DMS53 treated with DMSO at 0.1 percent for 48 hours (cell line): ENCODE measurements at regions not wholly inside any gene's neighbourhood (a gene's known extent, or its start where the extent isn't known, plus 50 kb on each side); places are given as distances from the start of the nearest gene placed in this dataset.
"Not testable (repeated sequence)": the region's sequence is repeated elsewhere in the genome, so short reads cannot be mapped to it uniquely, and the experiment has no call there.

Experiments
- DNase-seq: peaks from one replicate; lab custom pipeline; 2025; ENCODE audit not compliant: unreplicated experiment; lab: John Stamatoyannopoulos, UW

GRCh38 chr3:17845026-17845812 is 102.8 kb upstream of the TBC1D5 start:
- DNase-seq = no peak

GRCh38 chr3:17844236-17844635 is 101.8 kb upstream of the TBC1D5 start:
- DNase-seq = no peak

- DNase-seq = no peak
These were observed 98.9 kb upstream of the TBC1D5 start for GRCh38 chr3:17841190-17841828.

GRCh38 chr3:17840651-17841050 is 98.2 kb upstream of the TBC1D5 start:
- no peak for DNase-seq

GRCh38 chr3:17840126-17840525 is 97.7 kb upstream of the TBC1D5 start:
- no peak for DNase-seq

GRCh38 chr3:17836919-17837318 is 94.5 kb upstream of the TBC1D5 start:
- DNase-seq = no peak

- DNase-seq = no peak
These were observed 93.7 kb upstream of the TBC1D5 start for GRCh38 chr3:17836092-17836491.

- no peak for DNase-seq
These were observed 91.5 kb upstream of the TBC1D5 start for GRCh38 chr3:17833786-17834559.

- DNase-seq = no peak
These were observed 89.6 kb upstream of the TBC1D5 start for GRCh38 chr3:17832016-17832415.

- no peak for DNase-seq
These were observed 88.9 kb upstream of the TBC1D5 start for GRCh38 chr3:17831366-17831765.

- DNase-seq = no peak
These were observed 88.4 kb upstream of the TBC1D5 start for GRCh38 chr3:17830788-17831187.

- DNase-seq = no peak
These were observed 86.0 kb upstream of the TBC1D5 start for GRCh38 chr3:17828388-17828787.

- DNase-seq = no peak
These were observed 82.9 kb upstream of the TBC1D5 start for GRCh38 chr3:17825298-17825697.

GRCh38 chr3:17823816-17824215 is 81.4 kb upstream of the TBC1D5 start:
- DNase-seq = no peak

- DNase-seq = no peak
These were observed 80.6 kb upstream of the TBC1D5 start for GRCh38 chr3:17823036-17823435.

- no peak for DNase-seq
These were observed 78.3 kb upstream of the TBC1D5 start for GRCh38 chr3:17820704-17821103.

GRCh38 chr3:17820275-17820674 is 77.8 kb upstream of the TBC1D5 start:
- DNase-seq = no peak

GRCh38 chr3:17817973-17818372 is 75.5 kb upstream of the TBC1D5 start:
- not testable (repeated sequence) for DNase-seq

- DNase-seq = no peak
These were observed 75.1 kb upstream of the TBC1D5 start for GRCh38 chr3:17817545-17817944.

- DNase-seq = not testable (repeated sequence)
These were observed 74.4 kb upstream of the TBC1D5 start for GRCh38 chr3:17816839-17817238.

- DNase-seq = not testable (repeated sequence)
These were observed 69.9 kb upstream of the TBC1D5 start for GRCh38 chr3:17812328-17812727.

GRCh38 chr3:17811646-17812045 is 69.2 kb upstream of the TBC1D5 start:
- DNase-seq = no peak
